ENCODE measurements at regions not wholly inside any gene's neighbourhood (a gene's known extent, or its start where the extent isn't known, plus 50 kb on each side); places are given as distances from the start of the nearest gene placed in this dataset.

DNA sequence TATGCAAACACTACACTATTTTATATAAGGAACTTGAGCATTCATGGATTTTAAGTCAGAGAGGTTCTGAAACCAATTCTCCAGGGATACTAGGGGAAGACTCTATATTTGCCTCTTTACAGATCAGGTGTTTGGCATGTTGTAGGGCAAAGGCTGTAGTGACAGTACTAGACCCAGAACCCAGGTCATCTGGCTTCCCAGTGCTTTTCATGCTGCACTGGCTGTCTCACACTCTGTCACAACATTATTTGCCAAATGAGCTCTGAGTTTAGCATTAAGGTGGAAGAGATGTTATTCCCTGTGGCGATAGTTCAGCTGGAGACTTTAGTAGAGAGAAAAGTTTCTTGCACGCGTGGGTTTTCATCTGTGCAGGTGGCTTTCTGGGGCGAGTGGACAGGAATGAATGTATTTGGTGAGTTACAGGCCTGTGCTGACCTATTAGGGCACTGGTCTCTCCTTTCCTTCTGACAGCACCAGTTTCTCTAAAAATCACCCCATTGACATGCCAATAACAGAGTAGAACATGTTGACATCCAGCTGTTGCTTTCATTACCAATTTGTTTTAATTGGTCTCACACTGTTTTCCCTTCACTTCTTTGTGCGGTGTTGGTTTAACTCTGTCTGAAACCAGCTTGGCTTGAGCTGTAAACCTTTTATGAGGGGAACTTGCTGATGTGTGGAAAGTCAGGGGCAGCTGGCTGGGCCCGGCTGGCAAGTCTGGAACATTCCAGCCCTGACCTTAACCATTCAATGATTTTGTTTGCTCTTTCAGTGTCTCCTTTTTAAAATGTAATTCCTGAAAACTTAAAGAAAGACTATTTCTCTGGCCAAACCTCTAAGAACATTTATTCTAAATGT, 643.0 kb upstream of the FAM98A start:
- Histone ChIP-seq H3K27me3 (ENCODE audit: low read depth, low read length) (no peaks in the 10 kb centered on the region), H3K27ac (ENCODE audit: low read length) (no peak overlapping the region), H3K4me1 (ENCODE audit: low read length) (no peaks in the 10 kb centered on the region), H3K4me2 (ENCODE audit: low read length) (no peak overlapping the region), H3K79me2 (ENCODE audit: low read length) (no peaks in the 10 kb centered on the region), H3K36me3 (replicated peaks; ENCODE audit: low read depth, low read length) (no peaks in the 10 kb centered on the region), H4K20me1 (ENCODE audit: insufficient read depth, low read length) (no peaks in the 10 kb centered on the region), H3K9ac (ENCODE audit: low read length) (no peak overlapping the region), H3K4me3 (ENCODE audit: low read length) (no peak overlapping the region), H3K9me3 (ENCODE audit: insufficient read depth, low read length) (no peaks in the 10 kb centered on the region), H2AFZ (ENCODE audit: low read depth, low read length) (no peak overlapping the region)
- TF ChIP-seq, protein P1, sequence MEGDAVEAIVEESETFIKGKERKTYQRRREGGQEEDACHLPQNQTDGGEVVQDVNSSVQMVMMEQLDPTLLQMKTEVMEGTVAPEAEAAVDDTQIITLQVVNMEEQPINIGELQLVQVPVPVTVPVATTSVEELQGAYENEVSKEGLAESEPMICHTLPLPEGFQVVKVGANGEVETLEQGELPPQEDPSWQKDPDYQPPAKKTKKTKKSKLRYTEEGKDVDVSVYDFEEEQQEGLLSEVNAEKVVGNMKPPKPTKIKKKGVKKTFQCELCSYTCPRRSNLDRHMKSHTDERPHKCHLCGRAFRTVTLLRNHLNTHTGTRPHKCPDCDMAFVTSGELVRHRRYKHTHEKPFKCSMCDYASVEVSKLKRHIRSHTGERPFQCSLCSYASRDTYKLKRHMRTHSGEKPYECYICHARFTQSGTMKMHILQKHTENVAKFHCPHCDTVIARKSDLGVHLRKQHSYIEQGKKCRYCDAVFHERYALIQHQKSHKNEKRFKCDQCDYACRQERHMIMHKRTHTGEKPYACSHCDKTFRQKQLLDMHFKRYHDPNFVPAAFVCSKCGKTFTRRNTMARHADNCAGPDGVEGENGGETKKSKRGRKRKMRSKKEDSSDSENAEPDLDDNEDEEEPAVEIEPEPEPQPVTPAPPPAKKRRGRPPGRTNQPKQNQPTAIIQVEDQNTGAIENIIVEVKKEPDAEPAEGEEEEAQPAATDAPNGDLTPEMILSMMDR (IDR thresholded peaks at IDR 0.05; ENCODE audit: low read depth, low read length), result no peak

GRCh38 chr2:34239511-34239910, 640.4 kb upstream of the FAM98A start:
- Histone ChIP-seq H4K20me1 (ENCODE audit: insufficient read depth, low read length) (no peaks in the 10 kb centered on the region), H3K36me3 (replicated peaks; ENCODE audit: low read depth, low read length) (no peaks in the 10 kb centered on the region), H3K9me3 (ENCODE audit: insufficient read depth, low read length) (no peaks in the 10 kb centered on the region), H3K4me1 (ENCODE audit: low read length) (no peaks in the 10 kb centered on the region), H2AFZ (ENCODE audit: low read depth, low read length) (no peak overlapping the region), H3K9ac (ENCODE audit: low read length) (no peak overlapping the region), H3K4me2 (ENCODE audit: low read length) (no peak overlapping the region), H3K79me2 (ENCODE audit: low read length) (no peaks in the 10 kb centered on the region), H3K4me3 (ENCODE audit: low read length) (no peak overlapping the region), H3K27me3 (ENCODE audit: low read depth, low read length) (no peaks in the 10 kb centered on the region), H3K27ac (ENCODE audit: low read length) (no peak overlapping the region)
- TF ChIP-seq EZH2phosphoT487 (IDR thresholded peaks at IDR 0.05; ENCODE audit: low read depth), result no peak
- TF ChIP-seq, protein P1 (IDR thresholded peaks at IDR 0.05; ENCODE audit: low read depth, low read length), result no peak

- Histone ChIP-seq H2AFZ (ENCODE audit: low read depth, low read length) (no peak overlapping the region), H3K4me3 (ENCODE audit: low read length) (no peak overlapping the region), H3K4me2 (ENCODE audit: low read length) (no peak overlapping the region), H4K20me1 (ENCODE audit: insufficient read depth, low read length) (no peaks in the 10 kb centered on the region), H3K9ac (ENCODE audit: low read length) (no peak overlapping the region), H3K9me3 (ENCODE audit: insufficient read depth, low read length) (no peaks in the 10 kb centered on the region), H3K79me2 (ENCODE audit: low read length) (no peaks in the 10 kb centered on the region), H3K36me3 (replicated peaks; ENCODE audit: low read depth, low read length) (no peaks in the 10 kb centered on the region), H3K27me3 (ENCODE audit: low read depth, low read length) (no peaks in the 10 kb centered on the region), H3K27ac (ENCODE audit: low read length) (no peak overlapping the region), H3K4me1 (ENCODE audit: low read length) (no peaks in the 10 kb centered on the region)
- no peak for TF ChIP-seq EZH2phosphoT487 (IDR thresholded peaks at IDR 0.05; ENCODE audit: low read depth)
- TF ChIP-seq, protein P1 (IDR thresholded peaks at IDR 0.05; ENCODE audit: low read depth, low read length), result no peak
Measured at GRCh38 chr2:34234823-34235222, 635.7 kb upstream of the FAM98A start.

GRCh38 chr2:34229998-34230397, 630.9 kb upstream of the FAM98A start:
- Histone ChIP-seq H4K20me1 (ENCODE audit: insufficient read depth, low read length) (no peaks in the 10 kb centered on the region), H3K9me3 (ENCODE audit: insufficient read depth, low read length) (no peaks in the 10 kb centered on the region), H3K79me2 (ENCODE audit: low read length) (no peaks in the 10 kb centered on the region), H3K4me3 (ENCODE audit: low read length) (no peak overlapping the region), H3K36me3 (replicated peaks; ENCODE audit: low read depth, low read length) (no peaks in the 10 kb centered on the region), H3K9ac (ENCODE audit: low read length) (no peak overlapping the region), H3K4me1 (ENCODE audit: low read length) (no peaks in the 10 kb centered on the region), H3K4me2 (ENCODE audit: low read length) (no peak overlapping the region), H2AFZ (ENCODE audit: low read depth, low read length) (no peak overlapping the region), H3K27me3 (ENCODE audit: low read depth, low read length) (no peaks in the 10 kb centered on the region), H3K27ac (ENCODE audit: low read length) (no peak overlapping the region)
- no peak for TF ChIP-seq EZH2phosphoT487 (IDR thresholded peaks at IDR 0.05; ENCODE audit: low read depth)
- TF ChIP-seq, protein P1 (IDR thresholded peaks at IDR 0.05; ENCODE audit: low read depth, low read length), result no peak

All from OCI-LY3 (cell line).